Hepatocyte (in vitro differentiated cells): ENCODE measurements at regions not wholly inside any gene's neighbourhood (a gene's known extent, or its start where the extent isn't known, plus 50 kb on each side); places are given as distances from the start of the nearest gene placed in this dataset.

Source experiments
- DNase-seq: peaks from one replicate; pipeline ENCODE4 v3.0.0-alpha.2; 2016; ENCODE audit warnings: low spot score
- H2AFZ ChIP-seq: fragments of 200-600 bp; sonication (generic); 2 replicates; pipeline ENCODE4 v1.6.0; 2016; ENCODE audit warnings: antibody characterized with exemption, mild to moderate bottlenecking
- H3K27ac ChIP-seq: fragments of 200-600 bp; sonication (generic); 2 replicates; pipeline ENCODE4 v1.5.1; 2016; ENCODE audit warnings: mild to moderate bottlenecking
- H3K27me3 ChIP-seq: fragments of 200-600 bp; sonication (generic); 2 replicates; pipeline ENCODE4 v1.6.1; 2016
- H3K36me3 ChIP-seq: fragments of 200-600 bp; sonication (generic); replicated peaks from 2 replicates; pipeline ENCODE4 v1.5.1; 2016; ENCODE audit warnings: low read depth; ENCODE audit not compliant: insufficient read depth
- H3K4me1 ChIP-seq: fragments of 200-600 bp; sonication (generic); 2 replicates; pipeline ENCODE4 v1.5.1; 2016; ENCODE audit warnings: mild to moderate bottlenecking, moderate library complexity; ENCODE audit not compliant: insufficient read depth
- H3K4me2 ChIP-seq: fragments of 200-600 bp; sonication (generic); 2 replicates; pipeline ENCODE4 v1.6.0; 2016
- H3K4me3 ChIP-seq: fragments of 200-600 bp; sonication (generic); 2 replicates; pipeline ENCODE4 v1.5.1; 2016; ENCODE audit warnings: mild to moderate bottlenecking
- H3K79me2 ChIP-seq: fragments of 200-600 bp; sonication (generic); 2 replicates; pipeline ENCODE4 v1.6.0; 2017; ENCODE audit warnings: mild to moderate bottlenecking
- H3K9me2 ChIP-seq: fragments of 200-600 bp; sonication (generic); replicated peaks from 2 replicates; pipeline ENCODE4 v1.6.0; 2017; ENCODE audit warnings: mild to moderate bottlenecking; ENCODE audit not compliant: insufficient read depth
- H3K9me3 ChIP-seq: fragments of 200-600 bp; sonication (generic); 2 replicates; pipeline ENCODE4 v1.5.1; 2016; ENCODE audit warnings: low read depth, mild to moderate bottlenecking
- H4K20me1 ChIP-seq: fragments of 200-600 bp; sonication (generic); 2 replicates; pipeline ENCODE4 v1.6.0; 2016; ENCODE audit warnings: mild to moderate bottlenecking; ENCODE audit not compliant: insufficient read depth, poor library complexity, severe bottlenecking
- EZH2 ChIP-seq: fragments of 200-600 bp; sonication (generic); IDR thresholded peaks from 2 replicates; pipeline ENCODE4 v1.6.1; 2016; ENCODE audit warnings: antibody characterized with exemption, mild to moderate bottlenecking, borderline replicate concordance
- EZH2phosphoT487 ChIP-seq: fragments of 200-600 bp; sonication (generic); IDR thresholded peaks from one replicate; pipeline ENCODE4 v1.6.1; 2018; ENCODE audit warnings: antibody characterized with exemption, mild to moderate bottlenecking, low read depth, moderate library complexity; ENCODE audit not compliant: unreplicated experiment, severe bottlenecking
- WGBS: methylation state at CpG from one replicate; pipeline ENCODE4 v1.1.6; 2016; ENCODE audit warnings: low lambda C conversion rate; ENCODE audit errors: missing lambda C conversion rate; 5-methylcytosine and 5-hydroxymethylcytosine counted together
- TF ChIP-seq, protein P1 (sequence below): fragments of 200-600 bp; sonication (generic); IDR thresholded peaks from 2 replicates; pipeline ENCODE4 v1.5.1; 2016; ENCODE audit warnings: antibody characterized with exemption, mild to moderate bottlenecking; ENCODE audit not compliant: poor library complexity

DNA sequence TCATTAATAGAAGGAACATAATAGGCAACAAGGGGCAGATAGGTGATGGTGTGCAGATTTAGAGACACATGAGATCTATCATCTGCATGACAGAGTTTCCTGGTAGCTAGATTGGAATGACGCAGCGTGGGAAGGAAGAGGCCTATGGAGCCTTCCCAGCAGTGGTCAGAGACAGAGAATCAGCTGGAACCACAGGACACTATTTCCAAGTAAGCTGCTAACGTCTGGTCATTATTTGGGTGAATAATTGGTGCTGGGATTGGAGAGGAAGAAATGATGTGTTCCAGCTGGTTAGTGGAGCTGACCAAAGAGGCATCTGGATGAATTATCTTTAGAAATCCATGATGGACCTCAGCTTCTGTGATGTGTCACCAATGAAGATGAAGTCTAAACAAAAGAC, 91.2 kb upstream of the PRR16 start:
- Histone ChIP-seq H3K27me3 (no peaks in the 10 kb centered on the region), H2AFZ (no peak overlapping the region), H3K9me2 (no peaks in the 10 kb centered on the region), H3K9me3 (no peaks in the 10 kb centered on the region), H3K27ac (no peak overlapping the region), H3K4me1 (no peaks in the 10 kb centered on the region), H3K4me3 (no peak overlapping the region), H4K20me1 (no peaks in the 10 kb centered on the region), H3K36me3 (no peaks in the 10 kb centered on the region), H3K4me2 (no peak overlapping the region), H3K79me2 (no peaks in the 10 kb centered on the region)
- TF ChIP-seq EZH2phosphoT487: no peak
- TF ChIP-seq, protein P1, sequence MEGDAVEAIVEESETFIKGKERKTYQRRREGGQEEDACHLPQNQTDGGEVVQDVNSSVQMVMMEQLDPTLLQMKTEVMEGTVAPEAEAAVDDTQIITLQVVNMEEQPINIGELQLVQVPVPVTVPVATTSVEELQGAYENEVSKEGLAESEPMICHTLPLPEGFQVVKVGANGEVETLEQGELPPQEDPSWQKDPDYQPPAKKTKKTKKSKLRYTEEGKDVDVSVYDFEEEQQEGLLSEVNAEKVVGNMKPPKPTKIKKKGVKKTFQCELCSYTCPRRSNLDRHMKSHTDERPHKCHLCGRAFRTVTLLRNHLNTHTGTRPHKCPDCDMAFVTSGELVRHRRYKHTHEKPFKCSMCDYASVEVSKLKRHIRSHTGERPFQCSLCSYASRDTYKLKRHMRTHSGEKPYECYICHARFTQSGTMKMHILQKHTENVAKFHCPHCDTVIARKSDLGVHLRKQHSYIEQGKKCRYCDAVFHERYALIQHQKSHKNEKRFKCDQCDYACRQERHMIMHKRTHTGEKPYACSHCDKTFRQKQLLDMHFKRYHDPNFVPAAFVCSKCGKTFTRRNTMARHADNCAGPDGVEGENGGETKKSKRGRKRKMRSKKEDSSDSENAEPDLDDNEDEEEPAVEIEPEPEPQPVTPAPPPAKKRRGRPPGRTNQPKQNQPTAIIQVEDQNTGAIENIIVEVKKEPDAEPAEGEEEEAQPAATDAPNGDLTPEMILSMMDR: no peak
- no peak for TF ChIP-seq EZH2
- DNase-seq: no peak
- 90% methylated on average over 3 of the region's 3 CpGs for WGBS

DNA sequence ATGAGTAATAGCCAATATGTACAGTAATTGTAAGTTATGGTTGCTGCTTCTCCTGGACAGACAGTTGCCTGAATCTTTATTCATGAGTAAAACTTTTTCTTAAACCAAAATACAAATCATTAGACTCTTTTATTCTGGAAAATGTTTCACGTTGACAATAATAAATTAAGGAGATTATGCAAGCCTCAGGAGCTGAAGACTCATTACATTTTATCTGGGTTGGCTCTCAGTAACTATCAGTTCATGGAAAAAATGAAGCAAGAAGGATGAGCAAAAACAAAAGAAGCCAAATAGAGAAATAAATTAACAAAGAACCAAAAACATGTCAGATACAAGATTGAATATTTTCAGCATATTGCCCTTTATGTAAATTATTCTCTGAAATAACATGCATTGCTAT, 88.9 kb upstream of the PRR16 start:
- Histone ChIP-seq H3K79me2 (no peaks in the 10 kb centered on the region), H3K27me3 (no peaks in the 10 kb centered on the region), H4K20me1 (no peaks in the 10 kb centered on the region), H3K4me2 (no peak overlapping the region), H3K27ac (no peak overlapping the region), H3K9me2 (no peaks in the 10 kb centered on the region), H3K4me1 (no peaks in the 10 kb centered on the region), H2AFZ (no peak overlapping the region), H3K36me3 (no peaks in the 10 kb centered on the region), H3K4me3 (no peak overlapping the region), H3K9me3 (no peaks in the 10 kb centered on the region)
- 61% methylated on average over 1 of the region's 1 CpG for WGBS
- DNase-seq: no peak
- no peak for TF ChIP-seq EZH2
- no peak for TF ChIP-seq EZH2phosphoT487
- TF ChIP-seq, protein P1: no peak

DNA sequence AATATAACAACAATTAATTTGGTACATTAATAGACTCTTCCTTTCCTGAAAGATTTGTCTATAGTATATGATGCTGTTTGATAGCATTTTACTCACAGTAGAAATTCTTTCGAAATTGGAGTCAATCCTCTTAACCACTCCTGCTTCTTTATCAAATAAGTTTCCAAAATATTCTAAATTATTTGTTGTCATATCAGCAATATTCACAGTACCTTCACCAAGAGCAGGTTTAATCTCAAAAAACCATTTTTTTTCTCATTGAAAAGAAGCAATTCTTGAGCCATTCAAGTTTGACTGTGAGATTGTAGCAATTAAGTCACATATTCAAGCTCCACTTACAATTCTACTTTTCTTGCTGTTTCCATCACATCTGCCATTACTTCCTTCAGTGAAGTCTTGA, 83.5 kb upstream of the PRR16 start:
- no peaks in the 10 kb centered on the region for H3K4me1 ChIP-seq
- WGBS: 97% methylated on average over 1 of the region's 1 CpG
- no peak overlapping the region for H3K4me2 ChIP-seq
- no peaks in the 10 kb centered on the region for H3K36me3 ChIP-seq
- no peaks in the 10 kb centered on the region for H3K9me2 ChIP-seq
- no peak for DNase-seq
- H3K27me3 ChIP-seq: no peaks in the 10 kb centered on the region
- H3K9me3 ChIP-seq: no peaks in the 10 kb centered on the region
- no peak overlapping the region for H2AFZ ChIP-seq
- H3K79me2 ChIP-seq: no peaks in the 10 kb centered on the region
- no peaks in the 10 kb centered on the region for H4K20me1 ChIP-seq
- TF ChIP-seq EZH2: no peak
- TF ChIP-seq EZH2phosphoT487: no peak
- TF ChIP-seq, protein P1: no peak
- no peak overlapping the region for H3K27ac ChIP-seq
- no peak overlapping the region for H3K4me3 ChIP-seq

DNA sequence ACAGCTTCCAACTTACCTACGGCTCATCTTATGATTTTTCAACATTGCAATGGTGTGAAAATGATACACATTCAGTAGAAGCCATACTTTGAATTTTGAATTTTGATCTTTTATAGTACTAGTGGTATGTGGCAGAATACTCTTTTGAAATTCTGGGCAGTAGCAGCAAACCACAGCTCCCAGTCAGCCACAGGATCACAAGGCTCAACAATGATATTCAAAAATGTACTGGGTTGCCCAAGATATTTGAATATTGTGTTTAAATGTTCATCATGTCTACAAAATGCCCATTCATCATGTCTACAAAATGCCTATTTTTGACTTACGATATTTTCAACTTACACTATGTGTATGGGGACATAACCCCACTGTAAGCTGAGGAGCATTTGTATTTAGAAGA, 81.3 kb upstream of the PRR16 start:
- Histone ChIP-seq H3K36me3 (no peaks in the 10 kb centered on the region), H3K27me3 (no peaks in the 10 kb centered on the region), H4K20me1 (no peaks in the 10 kb centered on the region), H3K27ac (no peak overlapping the region), H3K4me2 (no peak overlapping the region), H3K4me1 (no peaks in the 10 kb centered on the region), H3K79me2 (no peaks in the 10 kb centered on the region), H3K9me2 (no peaks in the 10 kb centered on the region), H3K4me3 (no peak overlapping the region), H3K9me3 (no peaks in the 10 kb centered on the region), H2AFZ (no peak overlapping the region)
- 96% methylated on average over 2 of the region's 2 CpGs for WGBS
- no peak for TF ChIP-seq EZH2
- TF ChIP-seq, protein P1: no peak
- no peak for DNase-seq
